BLaER1 (cell line): ENCODE measurements at regions not wholly inside any gene's neighbourhood (a gene's known extent, or its start where the extent isn't known, plus 50 kb on each side); places are given as distances from the start of the nearest gene placed in this dataset.

Experiments
- H3K27ac ChIP-seq: shearing (Covaris generic); formaldehyde crosslinking; 2 replicates; pipeline ENCODE4 v1.8.1; 2022
- H3K27me3 ChIP-seq: shearing (Covaris generic); formaldehyde crosslinking; 2 replicates; pipeline ENCODE4 v1.8.1; 2022
- H3K36me3 ChIP-seq: shearing (Covaris generic); formaldehyde crosslinking; 2 replicates; pipeline ENCODE4 v1.8.1; 2022
- H3K4me1 ChIP-seq: shearing (Covaris generic); formaldehyde crosslinking; 2 replicates; pipeline ENCODE4 v1.8.1; 2022
- H3K4me2 ChIP-seq: shearing (Covaris generic); formaldehyde crosslinking; 2 replicates; pipeline ENCODE4 v1.8.1; 2022
- H3K4me3 ChIP-seq: shearing (Covaris generic); formaldehyde crosslinking; 2 replicates; pipeline ENCODE4 v1.8.1; 2022
- H3K9ac ChIP-seq: shearing (Covaris generic); formaldehyde crosslinking; 2 replicates; pipeline ENCODE4 v1.8.1; 2022
- H3K9me3 ChIP-seq: shearing (Covaris generic); formaldehyde crosslinking; 2 replicates; pipeline ENCODE4 v1.8.1; 2022
- H4K20me1 ChIP-seq: shearing (Covaris generic); formaldehyde crosslinking; 2 replicates; pipeline ENCODE4 v1.8.1; 2022
- Cebpa-rat ChIP-seq: shearing (Covaris generic); IDR thresholded peaks from 2 replicates; pipeline ENCODE4 v1.8.1; 2022

- Histone ChIP-seq H3K4me1 (no peaks in the 10 kb centered on the region), H3K27me3 (no peaks in the 10 kb centered on the region), H3K4me2 (no peak overlapping the region), H4K20me1 (peaks cover 7% of the 10 kb centered on the region; the same call in 1 of the 2 replicates), H3K9ac (no peak overlapping the region), H3K4me3 (no peak overlapping the region), H3K9me3 (no peaks in the 10 kb centered on the region), H3K36me3 (no peaks in the 10 kb centered on the region), H3K27ac (no peak overlapping the region)
- TF ChIP-seq Cebpa-rat, result no peak
Measured at GRCh38 chr17:34502426-34502825, 77.0 kb upstream of the TMEM132E start.

GRCh38 chr17:34499576-34499975, 79.8 kb upstream of the TMEM132E start:
- Histone ChIP-seq H3K9me3 (no peaks in the 10 kb centered on the region), H3K4me3 (no peak overlapping the region), H3K4me2 (no peak overlapping the region), H3K27me3 (no peaks in the 10 kb centered on the region), H3K27ac (no peak overlapping the region), H3K9ac (no peak overlapping the region), H3K4me1 (no peaks in the 10 kb centered on the region), H3K36me3 (no peaks in the 10 kb centered on the region), H4K20me1 (peaks cover 7% of the 10 kb centered on the region; the same call in 1 of the 2 replicates)
- no peak for TF ChIP-seq Cebpa-rat

DNA sequence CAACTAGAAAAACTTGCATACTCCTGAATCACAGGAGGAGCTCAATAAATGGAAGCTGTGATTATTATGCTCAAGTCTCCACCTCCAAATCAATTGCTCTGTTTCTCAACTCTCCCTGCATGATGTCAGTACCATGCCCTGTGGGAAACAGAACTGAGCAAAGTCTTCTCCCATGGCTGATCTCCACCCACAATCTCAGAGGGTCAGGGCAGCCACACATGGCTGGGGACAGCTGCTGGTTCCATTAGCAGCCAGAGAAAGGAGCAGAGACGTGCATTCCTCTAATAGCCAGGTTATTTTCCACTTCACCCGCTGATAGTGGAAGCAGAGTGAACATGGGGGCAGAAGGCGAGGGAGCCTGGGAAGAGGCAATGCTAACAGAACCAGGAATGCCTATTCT, 85.5 kb upstream of the TMEM132E start:
- no peaks in the 10 kb centered on the region for H4K20me1 ChIP-seq
- no peak overlapping the region for H3K27ac ChIP-seq
- TF ChIP-seq Cebpa-rat, result no peak
- H3K4me3 ChIP-seq, result no peak overlapping the region
- H3K4me1 ChIP-seq, result no peaks in the 10 kb centered on the region
- H3K4me2 ChIP-seq, result no peak overlapping the region
- no peak overlapping the region for H3K9ac ChIP-seq
- H3K36me3 ChIP-seq, result no peaks in the 10 kb centered on the region
- no peaks in the 10 kb centered on the region for H3K9me3 ChIP-seq
- no peaks in the 10 kb centered on the region for H3K27me3 ChIP-seq

DNA sequence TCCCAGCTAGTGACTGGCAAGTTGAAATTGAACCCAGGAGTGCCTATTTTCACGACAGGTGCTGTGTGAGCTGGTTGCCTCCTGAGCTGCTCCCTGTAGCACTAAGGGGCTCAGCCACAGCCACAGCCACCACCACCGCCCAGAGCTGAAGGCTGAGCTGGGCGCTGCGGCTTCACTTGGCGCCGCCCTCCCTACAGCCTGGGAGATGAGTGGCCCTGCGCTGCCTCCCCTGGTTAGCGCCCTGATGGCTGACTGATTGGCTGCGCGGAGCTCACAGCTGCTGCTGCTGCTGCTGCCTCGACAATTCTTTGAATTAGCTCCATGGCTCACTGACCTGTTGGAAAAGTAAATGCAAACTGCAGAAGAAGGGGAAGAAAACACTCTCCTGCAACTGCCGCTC, 91.8 kb upstream of the TMEM132E start:
- Histone ChIP-seq H3K4me3 (no peak overlapping the region), H3K4me1 (no peaks in the 10 kb centered on the region), H3K9me3 (no peaks in the 10 kb centered on the region), H3K36me3 (no peaks in the 10 kb centered on the region), H3K27me3 (no peaks in the 10 kb centered on the region), H3K9ac (no peak overlapping the region), H4K20me1 (no peaks in the 10 kb centered on the region), H3K27ac (no peak overlapping the region), H3K4me2 (no peak overlapping the region)
- no peak for TF ChIP-seq Cebpa-rat

GRCh38 chr17:34486761-34487160, 92.6 kb upstream of the TMEM132E start:
- no peaks in the 10 kb centered on the region for H3K36me3 ChIP-seq
- no peaks in the 10 kb centered on the region for H3K27me3 ChIP-seq
- TF ChIP-seq Cebpa-rat, result no peak
- H3K4me3 ChIP-seq, result no peak overlapping the region
- H3K9me3 ChIP-seq, result no peaks in the 10 kb centered on the region
- H3K9ac ChIP-seq, result no peak overlapping the region
- no peak overlapping the region for H3K4me2 ChIP-seq
- no peaks in the 10 kb centered on the region for H4K20me1 ChIP-seq
- H3K27ac ChIP-seq, result no peak overlapping the region
- H3K4me1 ChIP-seq, result no peaks in the 10 kb centered on the region

- no peaks in the 10 kb centered on the region for H3K36me3 ChIP-seq
- no peak overlapping the region for H3K4me3 ChIP-seq
- H4K20me1 ChIP-seq, result no peaks in the 10 kb centered on the region
- no peak overlapping the region for H3K27ac ChIP-seq
- no peaks in the 10 kb centered on the region for H3K4me1 ChIP-seq
- H3K9me3 ChIP-seq, result no peaks in the 10 kb centered on the region
- H3K9ac ChIP-seq, result no peak overlapping the region
- peak; percentile 81; the same call in 1 of the 2 replicates for TF ChIP-seq Cebpa-rat
- H3K27me3 ChIP-seq, result no peaks in the 10 kb centered on the region
- H3K4me2 ChIP-seq, result no peak overlapping the region
Measured at GRCh38 chr17:34485999-34486398, 93.4 kb upstream of the TMEM132E start.

DNA sequence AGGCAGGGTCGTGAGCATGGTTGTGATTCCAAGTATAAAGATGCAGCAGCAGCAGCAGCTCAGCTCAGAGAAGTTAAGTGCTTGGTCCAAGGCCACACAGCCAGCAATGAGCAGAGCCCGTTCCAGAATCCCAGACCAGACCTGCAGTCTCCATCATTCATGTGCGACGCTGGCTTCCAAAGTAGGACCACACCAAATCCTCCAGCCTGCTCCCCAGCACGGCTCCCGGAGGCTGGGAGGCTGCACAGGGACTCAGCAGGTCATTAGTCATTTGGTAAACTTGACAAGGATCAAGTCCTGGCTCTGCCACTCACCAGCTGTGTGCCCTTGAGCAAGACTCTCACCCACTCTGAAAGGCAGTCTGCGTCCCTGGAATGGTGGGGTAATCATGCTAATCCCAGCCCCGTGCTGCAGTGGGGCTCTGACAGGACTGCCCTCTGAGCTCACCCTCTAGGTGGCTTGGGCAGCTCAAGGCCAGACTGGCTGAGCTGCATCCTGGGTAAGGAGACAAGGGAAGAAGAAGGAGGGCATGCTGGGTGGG, 95.1 kb upstream of the TMEM132E start:
- Histone ChIP-seq H3K4me2 (no peak overlapping the region), H3K4me1 (peaks cover under 1% of the 10 kb centered on the region; the same call in 1 of the 2 replicates), H4K20me1 (no peaks in the 10 kb centered on the region), H3K36me3 (no peaks in the 10 kb centered on the region), H3K9me3 (no peaks in the 10 kb centered on the region), H3K4me3 (no peak overlapping the region), H3K27me3 (no peaks in the 10 kb centered on the region), H3K27ac (no peak overlapping the region), H3K9ac (no peak overlapping the region)
- no peak for TF ChIP-seq Cebpa-rat

- TF ChIP-seq Cebpa-rat, result no peak
- Histone ChIP-seq H3K27me3 (no peaks in the 10 kb centered on the region), H4K20me1 (no peaks in the 10 kb centered on the region), H3K27ac (no peak overlapping the region), H3K36me3 (no peaks in the 10 kb centered on the region), H3K9me3 (no peaks in the 10 kb centered on the region), H3K4me2 (no peak overlapping the region), H3K4me1 (peaks cover 6% of the 10 kb centered on the region; the same call in 1 of the 2 replicates), H3K9ac (no peak overlapping the region), H3K4me3 (no peak overlapping the region)
Measured at GRCh38 chr17:34482730-34483129, 96.7 kb upstream of the TMEM132E start.

DNA sequence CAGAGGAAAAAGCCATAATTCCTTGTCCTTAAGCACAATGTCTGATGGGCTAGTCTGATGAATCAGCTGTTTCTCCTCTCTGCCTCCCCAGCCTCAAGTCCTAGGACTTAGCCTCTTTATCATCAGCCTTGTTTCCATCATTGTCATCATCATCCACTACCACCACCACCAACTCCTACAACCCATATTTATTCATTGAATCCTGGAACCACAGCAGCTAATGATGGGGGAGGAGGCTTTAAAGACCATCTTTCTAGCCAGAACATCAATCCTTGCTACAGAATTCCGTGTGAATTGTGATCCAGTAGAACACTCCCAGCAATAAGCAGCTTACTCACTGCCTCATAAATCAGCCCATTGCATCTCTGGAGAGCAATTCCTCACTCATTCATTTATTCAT, 97.6 kb upstream of the TMEM132E start:
- TF ChIP-seq Cebpa-rat, result no peak
- H3K27me3 ChIP-seq, result no peaks in the 10 kb centered on the region

DNA sequence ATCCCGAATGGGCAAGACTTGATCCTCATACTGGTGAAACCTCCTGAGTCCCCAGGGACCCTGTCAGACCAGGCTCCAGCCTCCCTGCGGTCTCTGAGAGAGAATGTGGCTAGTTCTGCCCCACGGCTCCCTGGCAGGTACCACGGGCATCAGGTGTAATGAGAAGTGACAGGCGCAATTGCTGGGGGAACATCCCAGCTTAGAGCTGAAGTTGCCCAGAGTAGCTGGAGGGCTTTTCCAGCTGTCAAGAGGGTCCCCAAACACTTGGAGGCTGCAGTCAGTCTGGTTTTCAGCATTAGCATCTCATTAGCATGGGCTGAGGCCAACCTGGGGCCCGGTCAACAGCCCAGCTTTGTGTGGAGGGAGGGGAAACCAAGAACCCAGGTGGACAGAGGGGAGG, 100.0 kb upstream of the TMEM132E start:
- Histone ChIP-seq H3K27me3 (no peaks in the 10 kb centered on the region), H3K4me1 (peaks cover 6% of the 10 kb centered on the region; the same call in 1 of the 2 replicates), H4K20me1 (no peaks in the 10 kb centered on the region), H3K36me3 (no peaks in the 10 kb centered on the region), H3K27ac (no peak overlapping the region), H3K9me3 (no peaks in the 10 kb centered on the region), H3K4me2 (no peak overlapping the region), H3K9ac (no peak overlapping the region), H3K4me3 (no peak overlapping the region)
- TF ChIP-seq Cebpa-rat, result no peak

More for the DNA sequence above, 97.6 kb upstream of the TMEM132E start:
- Histone ChIP-seq H3K27ac (no peak overlapping the region), H3K9ac (no peak overlapping the region), H3K4me2 (no peak overlapping the region), H3K9me3 (no peaks in the 10 kb centered on the region), H3K36me3 (no peaks in the 10 kb centered on the region), H3K4me1 (peaks cover 6% of the 10 kb centered on the region; the same call in 1 of the 2 replicates), H3K4me3 (no peak overlapping the region), H4K20me1 (no peaks in the 10 kb centered on the region)

DNA sequence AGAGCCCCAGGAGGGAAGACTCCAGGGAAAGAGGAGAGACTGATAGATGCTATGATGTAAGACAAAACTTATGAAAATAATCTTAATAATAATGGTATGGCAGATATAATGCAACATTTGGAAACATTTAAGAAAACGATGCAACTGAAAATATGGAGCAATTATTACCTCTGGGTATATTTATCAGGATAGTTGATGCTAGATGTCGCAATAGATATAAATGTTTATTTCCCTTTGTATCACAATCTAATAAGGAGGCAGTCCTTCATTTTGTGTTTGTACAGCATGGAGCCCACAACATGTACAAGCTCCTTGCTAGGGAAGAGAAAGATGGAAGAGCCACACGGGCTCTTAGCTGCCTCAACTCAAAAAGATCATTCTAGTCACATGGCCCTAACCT, 101.1 kb upstream of the TMEM132E start:
- H3K4me3 ChIP-seq, result no peak overlapping the region
- H3K4me1 ChIP-seq, result peaks cover 6% of the 10 kb centered on the region; the same call in 1 of the 2 replicates
- H3K4me2 ChIP-seq, result no peak overlapping the region
- no peaks in the 10 kb centered on the region for H4K20me1 ChIP-seq
- no peaks in the 10 kb centered on the region for H3K9me3 ChIP-seq
- no peaks in the 10 kb centered on the region for H3K36me3 ChIP-seq
- H3K27me3 ChIP-seq, result no peaks in the 10 kb centered on the region
- no peak overlapping the region for H3K27ac ChIP-seq
- H3K9ac ChIP-seq, result no peak overlapping the region
- TF ChIP-seq Cebpa-rat, result peak; percentile 52; the same call in 1 of the 2 replicates
